Neural progenitor cell (in vitro differentiated cells): ENCODE measurements at regions not wholly inside any gene's neighbourhood (a gene's known extent, or its start where the extent isn't known, plus 50 kb on each side); places are given as distances from the start of the nearest gene placed in this dataset.

Source experiments
- DNase-seq: peaks from one replicate; pipeline ENCODE4 v3.0.0-alpha.2; 2016; ENCODE audit warnings: low spot score
- H2AFZ ChIP-seq: fragments of 200-600 bp; sonication (generic); replicated peaks from 2 replicates; pipeline ENCODE4 v1.6.1; 2016; ENCODE audit warnings: antibody characterized with exemption
- H3F3A ChIP-seq: fragments of 200-600 bp; sonication (generic); 2 replicates; pipeline ENCODE4 v1.6.1; 2016; ENCODE audit warnings: antibody characterized with exemption, low read depth
- H3K27ac ChIP-seq: fragments of 200-600 bp; sonication (generic); 2 replicates; pipeline ENCODE4 v1.5.1; 2016; ENCODE audit warnings: mild to moderate bottlenecking
- H3K27me3 ChIP-seq: fragments of 200-600 bp; sonication (generic); 2 replicates; pipeline ENCODE4 v1.6.1; 2016; ENCODE audit warnings: mild to moderate bottlenecking, moderate library complexity
- H3K36me3 ChIP-seq: fragments of 200-600 bp; sonication (generic); 2 replicates; pipeline ENCODE4 v1.5.1; 2016
- H3K4me1 ChIP-seq: fragments of 200-600 bp; sonication (generic); 2 replicates; pipeline ENCODE4 v1.6.1; 2016; ENCODE audit warnings: mixed run types
- H3K4me2 ChIP-seq: fragments of 200-600 bp; sonication (generic); 2 replicates; pipeline ENCODE4 v1.6.1; 2016
- H3K4me3 ChIP-seq: fragments of 200-600 bp; sonication (generic); 2 replicates; pipeline ENCODE4 v1.5.1; 2016
- H3K79me2 ChIP-seq: fragments of 200-600 bp; sonication (generic); 2 replicates; pipeline ENCODE4 v1.6.1; 2016; ENCODE audit warnings: low read depth
- H3K9ac ChIP-seq: fragments of 200-600 bp; sonication (generic); 2 replicates; pipeline ENCODE4 v1.6.1; 2016
- H3K9me3 ChIP-seq: fragments of 200-600 bp; sonication (generic); 2 replicates; pipeline ENCODE4 v1.5.1; 2016; ENCODE audit warnings: low read depth
- H4K20me1 ChIP-seq: fragments of 200-600 bp; sonication (generic); 2 replicates; pipeline ENCODE4 v1.6.1; 2016; ENCODE audit warnings: low read depth
- H3K27ac Mint-ChIP-seq: 3 replicates; pipeline ENCODE4 v1.8.0; 2021; ENCODE audit warnings: mixed read lengths
- H3K27me3 Mint-ChIP-seq: 2 replicates; pipeline ENCODE4 v1.8.0; 2022; ENCODE audit warnings: low read depth, mild to moderate bottlenecking, inconsistent platforms, moderate library complexity, mixed read lengths; ENCODE audit not compliant: insufficient read depth
- H3K36me3 Mint-ChIP-seq: 3 replicates; pipeline ENCODE4 v1.8.0; 2021; ENCODE audit warnings: mixed read lengths
- H3K4me1 Mint-ChIP-seq: 3 replicates; pipeline ENCODE4 v1.8.0; 2021; ENCODE audit warnings: mixed read lengths
- H3K4me3 Mint-ChIP-seq: 3 replicates; pipeline ENCODE4 v1.8.0; 2021; ENCODE audit warnings: mild to moderate bottlenecking, moderate library complexity, mixed read lengths
- H3K9me3 Mint-ChIP-seq: 3 replicates; pipeline ENCODE4 v1.8.0; 2020; ENCODE audit warnings: mixed read lengths
- EZH2 ChIP-seq: fragments of 200-600 bp; sonication (generic); IDR thresholded peaks from 2 replicates; pipeline ENCODE4 v1.6.1; 2017; ENCODE audit warnings: antibody characterized with exemption, mild to moderate bottlenecking, moderate library complexity
- EZH2phosphoT487 ChIP-seq: fragments of 200-600 bp; sonication (generic); IDR thresholded peaks from 2 replicates; pipeline ENCODE4 v1.6.1; 2017; ENCODE audit warnings: antibody characterized with exemption
- TF ChIP-seq, protein P1 (sequence below): fragments of 200-600 bp; sonication (generic); IDR thresholded peaks from 2 replicates; pipeline ENCODE4 v1.5.1; 2017; ENCODE audit warnings: antibody characterized with exemption, mild to moderate bottlenecking

DNA sequence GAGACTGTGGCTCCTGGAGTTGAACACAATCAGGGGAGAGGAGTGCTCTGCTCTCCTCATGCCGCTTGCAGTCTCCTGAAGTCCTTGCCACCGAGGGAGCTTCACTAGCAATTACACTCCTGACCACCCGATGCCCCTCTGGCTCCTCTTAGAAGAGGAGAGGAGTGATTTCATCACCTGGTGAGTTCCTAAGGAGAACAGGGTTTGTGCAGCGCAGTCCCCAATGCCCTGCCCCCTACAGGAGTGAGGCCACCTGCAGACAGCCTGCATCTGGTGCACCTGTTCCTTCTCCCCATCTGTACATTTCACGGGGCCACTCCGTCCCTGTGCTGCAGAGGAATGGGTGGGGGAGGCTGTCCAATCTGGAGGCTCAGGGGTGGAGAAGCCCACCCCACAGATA lies 267.2 kb downstream of the HRH4 start:
- peaks cover 2% of the 10 kb centered on the region for H3K27me3 Mint-ChIP-seq
- Histone ChIP-seq H3K4me3 (no peak overlapping the region), H3K9ac (no peak overlapping the region), H4K20me1 (no peaks in the 10 kb centered on the region), H3K36me3 (no peaks in the 10 kb centered on the region), H3K4me1 (peaks cover 22% of the 10 kb centered on the region), H3K9me3 (no peaks in the 10 kb centered on the region), H3K27me3 (no peaks in the 10 kb centered on the region), H2AFZ (peak overlapping the region; percentile 5), H3K79me2 (no peaks in the 10 kb centered on the region), H3F3A (peaks cover 6% of the 10 kb centered on the region), H3K27ac (no peak overlapping the region), H3K4me2 (no peak overlapping the region)
- no peak overlapping the region for H3K4me3 Mint-ChIP-seq
- H3K4me1 Mint-ChIP-seq: peaks cover 32% of the 10 kb centered on the region
- H3K27ac Mint-ChIP-seq: peak overlapping the region; percentile 24
- H3K36me3 Mint-ChIP-seq: no peaks in the 10 kb centered on the region
- H3K9me3 Mint-ChIP-seq: no peaks in the 10 kb centered on the region
- peak; percentile 32 for DNase-seq
- TF ChIP-seq EZH2phosphoT487 (no peak), EZH2 (no peak)
- TF ChIP-seq, protein P1, sequence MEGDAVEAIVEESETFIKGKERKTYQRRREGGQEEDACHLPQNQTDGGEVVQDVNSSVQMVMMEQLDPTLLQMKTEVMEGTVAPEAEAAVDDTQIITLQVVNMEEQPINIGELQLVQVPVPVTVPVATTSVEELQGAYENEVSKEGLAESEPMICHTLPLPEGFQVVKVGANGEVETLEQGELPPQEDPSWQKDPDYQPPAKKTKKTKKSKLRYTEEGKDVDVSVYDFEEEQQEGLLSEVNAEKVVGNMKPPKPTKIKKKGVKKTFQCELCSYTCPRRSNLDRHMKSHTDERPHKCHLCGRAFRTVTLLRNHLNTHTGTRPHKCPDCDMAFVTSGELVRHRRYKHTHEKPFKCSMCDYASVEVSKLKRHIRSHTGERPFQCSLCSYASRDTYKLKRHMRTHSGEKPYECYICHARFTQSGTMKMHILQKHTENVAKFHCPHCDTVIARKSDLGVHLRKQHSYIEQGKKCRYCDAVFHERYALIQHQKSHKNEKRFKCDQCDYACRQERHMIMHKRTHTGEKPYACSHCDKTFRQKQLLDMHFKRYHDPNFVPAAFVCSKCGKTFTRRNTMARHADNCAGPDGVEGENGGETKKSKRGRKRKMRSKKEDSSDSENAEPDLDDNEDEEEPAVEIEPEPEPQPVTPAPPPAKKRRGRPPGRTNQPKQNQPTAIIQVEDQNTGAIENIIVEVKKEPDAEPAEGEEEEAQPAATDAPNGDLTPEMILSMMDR: peak; percentile 32

DNA sequence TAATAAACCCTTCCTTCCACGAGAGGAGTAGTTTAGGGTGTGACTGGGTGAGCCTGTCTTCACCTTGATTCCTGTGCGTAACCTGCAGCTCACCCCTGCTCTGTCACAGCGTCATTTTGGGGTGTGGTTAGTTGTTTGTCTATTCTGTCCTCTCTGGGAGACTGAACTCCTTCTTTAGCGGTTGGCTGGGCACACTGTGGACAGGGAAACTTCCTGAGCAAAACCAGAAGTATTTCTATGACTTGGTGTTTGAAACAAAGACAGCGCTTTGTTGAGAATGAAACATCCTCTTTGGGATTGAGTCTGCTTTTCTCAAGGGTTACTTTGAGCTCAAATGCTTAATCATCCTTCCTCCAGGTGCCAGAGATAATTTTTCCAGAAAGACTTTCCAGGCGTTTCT lies 270.7 kb downstream of the HRH4 start:
- Mint-ChIP-seq H3K4me1 (peaks cover 22% of the 10 kb centered on the region), H3K4me3 (no peak overlapping the region), H3K27ac (no peak overlapping the region), H3K9me3 (no peaks in the 10 kb centered on the region), H3K27me3 (peaks cover 2% of the 10 kb centered on the region), H3K36me3 (no peaks in the 10 kb centered on the region)
- Histone ChIP-seq H3K9ac (no peak overlapping the region), H3K9me3 (no peaks in the 10 kb centered on the region), H3K4me2 (no peak overlapping the region), H3K4me1 (peaks cover 21% of the 10 kb centered on the region), H3K27me3 (no peaks in the 10 kb centered on the region), H3K4me3 (no peak overlapping the region), H3K36me3 (no peaks in the 10 kb centered on the region), H3K27ac (no peak overlapping the region), H3F3A (peaks cover 14% of the 10 kb centered on the region), H3K79me2 (no peaks in the 10 kb centered on the region), H2AFZ (no peak overlapping the region), H4K20me1 (no peaks in the 10 kb centered on the region)
- TF ChIP-seq EZH2phosphoT487: no peak
- no peak for TF ChIP-seq EZH2
- TF ChIP-seq, protein P1: no peak
- no peak for DNase-seq

DNA sequence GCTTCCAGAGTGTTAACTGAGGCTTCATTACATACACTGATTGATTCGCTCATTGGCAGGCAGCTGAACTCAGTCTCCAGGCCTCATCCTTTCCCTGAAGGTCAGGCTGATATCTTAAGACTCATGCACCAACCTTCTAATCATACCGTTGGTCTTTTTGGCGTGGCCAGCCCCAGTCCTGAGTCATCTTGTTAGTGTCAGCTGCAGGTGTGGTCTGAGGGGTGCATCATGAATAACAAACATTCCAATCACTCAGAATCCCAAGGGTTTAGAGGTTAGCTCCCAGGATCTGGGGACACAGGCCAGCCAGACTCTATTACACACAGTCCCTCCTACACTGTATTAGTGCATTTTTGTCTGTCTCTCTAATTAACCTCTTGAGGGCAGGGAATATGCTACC lies 271.5 kb downstream of the HRH4 start:
- H3K27me3 Mint-ChIP-seq: peaks cover 2% of the 10 kb centered on the region
- H3K4me3 Mint-ChIP-seq: no peak overlapping the region
- peaks cover 13% of the 10 kb centered on the region for H3F3A ChIP-seq
- no peaks in the 10 kb centered on the region for H3K9me3 Mint-ChIP-seq
- H3K4me1 ChIP-seq: peaks cover 14% of the 10 kb centered on the region
- H3K4me1 Mint-ChIP-seq: peaks cover 15% of the 10 kb centered on the region
- no peak overlapping the region for H3K4me2 ChIP-seq
- no peaks in the 10 kb centered on the region for H3K9me3 ChIP-seq
- no peak overlapping the region for H3K27ac Mint-ChIP-seq
- H3K79me2 ChIP-seq: no peaks in the 10 kb centered on the region
- peak; percentile 6 for DNase-seq
- no peak overlapping the region for H2AFZ ChIP-seq
- no peaks in the 10 kb centered on the region for H3K36me3 Mint-ChIP-seq
- TF ChIP-seq EZH2phosphoT487 (no peak), EZH2 (no peak)
- TF ChIP-seq, protein P1: no peak
- no peaks in the 10 kb centered on the region for H3K27me3 ChIP-seq
- H3K4me3 ChIP-seq: no peak overlapping the region
- H4K20me1 ChIP-seq: no peaks in the 10 kb centered on the region
- H3K27ac ChIP-seq: no peak overlapping the region
- no peaks in the 10 kb centered on the region for H3K36me3 ChIP-seq
- H3K9ac ChIP-seq: no peak overlapping the region
